ENCODE measurements at regions not wholly inside any gene's neighbourhood (a gene's known extent, or its start where the extent isn't known, plus 50 kb on each side); places are given as distances from the start of the nearest gene placed in this dataset.

DNA sequence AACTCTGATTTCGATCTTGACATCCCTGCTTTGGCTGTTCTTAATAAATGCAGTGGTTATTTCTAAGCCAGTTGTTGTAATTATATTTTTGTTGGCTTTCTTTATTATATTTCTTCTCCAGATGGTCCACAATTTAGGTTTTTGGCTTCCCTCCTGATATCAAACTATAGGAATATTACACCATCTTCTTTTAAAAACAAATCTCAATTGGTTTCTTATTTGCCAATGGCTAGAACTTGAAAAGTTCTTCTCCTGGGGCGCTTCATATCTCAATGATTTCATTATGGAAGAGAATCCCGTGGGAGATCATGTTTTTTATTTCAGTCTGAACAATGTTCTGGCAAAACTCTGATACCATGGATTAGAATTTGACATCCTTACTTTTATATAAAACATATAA is 292.3 kb downstream of the FLRT2 start:
- CTCF ChIA-PET = no interaction called here
- POLR2A ChIA-PET = no interaction called here
- DNase-seq (ENCODE audit: low read depth, low spot score) = no peak
- H3K4me3 ChIP-seq (ENCODE audit: low read depth, low read length) = no peak overlapping the region
- H3K27me3 ChIP-seq (ENCODE audit: control insufficient read depth, insufficient read depth, low read length) = no peaks in the 10 kb centered on the region
- H3K9me3 ChIP-seq (ENCODE audit: control insufficient read depth, insufficient read depth, low read length) = no peaks in the 10 kb centered on the region
- no peak overlapping the region for H3K27ac ChIP-seq (ENCODE audit: low read depth, low read length)
- TF ChIP-seq CTCF (IDR thresholded peaks at IDR 0.05; ENCODE audit: low read depth, low read length) = no peak

DNA sequence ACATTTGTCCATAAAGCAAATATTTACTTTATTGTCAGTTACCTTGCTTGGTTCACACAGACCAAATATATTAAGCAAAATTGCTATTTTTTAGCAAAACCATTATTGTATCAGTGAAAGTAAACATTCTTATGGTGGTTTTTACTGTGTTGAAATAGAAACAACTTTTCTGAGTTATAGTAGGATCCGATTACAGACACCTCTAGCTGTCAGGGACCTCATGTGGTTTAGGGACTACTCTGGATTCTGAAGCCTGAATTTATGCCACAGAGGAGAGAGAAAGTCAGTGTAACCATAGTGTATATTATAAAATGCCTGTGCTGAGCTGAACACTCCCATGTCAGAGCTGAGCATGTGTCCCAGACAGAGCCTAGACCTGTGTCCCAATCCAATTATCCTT is 287.5 kb downstream of the FLRT2 start:
- no peaks in the 10 kb centered on the region for H3K27me3 ChIP-seq (ENCODE audit: control insufficient read depth, insufficient read depth, low read length)
- H3K27ac ChIP-seq (ENCODE audit: low read depth, low read length) = no peak overlapping the region
- ChIA-PET POLR2A (no interaction called here), CTCF (no interaction called here)
- no peak overlapping the region for H3K4me3 ChIP-seq (ENCODE audit: low read depth, low read length)
- TF ChIP-seq CTCF (IDR thresholded peaks at IDR 0.05; ENCODE audit: low read depth, low read length) = no peak
- DNase-seq (ENCODE audit: low read depth, low spot score) = no peak
- H3K9me3 ChIP-seq (ENCODE audit: control insufficient read depth, insufficient read depth, low read length) = no peaks in the 10 kb centered on the region

DNA sequence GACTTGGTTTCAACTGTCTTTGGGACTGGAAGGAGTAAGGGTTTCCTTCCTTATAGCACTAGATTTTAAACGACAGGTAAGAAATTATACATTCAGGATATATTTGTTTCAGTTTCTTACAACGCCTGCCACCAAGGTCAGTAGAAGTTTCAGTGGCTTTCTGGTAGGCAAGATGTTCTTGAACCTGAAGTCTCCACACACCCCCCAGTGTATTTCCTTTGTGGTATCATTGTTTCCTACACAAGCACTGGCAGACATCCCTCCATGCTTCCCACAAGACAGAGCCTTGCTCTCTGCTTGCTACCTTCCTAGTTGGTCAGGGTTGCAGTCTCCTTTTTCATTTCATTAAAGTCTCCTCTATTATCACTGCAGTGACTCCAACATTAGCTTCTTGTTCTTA is 283.1 kb downstream of the FLRT2 start:
- no peak for TF ChIP-seq CTCF (IDR thresholded peaks at IDR 0.05; ENCODE audit: low read depth, low read length)
- ChIA-PET CTCF (no interaction called here), POLR2A (no interaction called here)
- no peaks in the 10 kb centered on the region for H3K9me3 ChIP-seq (ENCODE audit: control insufficient read depth, insufficient read depth, low read length)
- no peaks in the 10 kb centered on the region for H3K27me3 ChIP-seq (ENCODE audit: control insufficient read depth, insufficient read depth, low read length)
- H3K4me3 ChIP-seq (ENCODE audit: low read depth, low read length) = no peak overlapping the region
- no peak for DNase-seq (ENCODE audit: low read depth, low spot score)
- no peak overlapping the region for H3K27ac ChIP-seq (ENCODE audit: low read depth, low read length)

- CTCF ChIA-PET = no interaction called here
- POLR2A ChIA-PET = no interaction called here
- DNase-seq (ENCODE audit: low read depth, low spot score) = no peak
- no peak for TF ChIP-seq CTCF (IDR thresholded peaks at IDR 0.05; ENCODE audit: low read depth, low read length)
- no peak overlapping the region for H3K27ac ChIP-seq (ENCODE audit: low read depth, low read length)
- no peak overlapping the region for H3K4me3 ChIP-seq (ENCODE audit: low read depth, low read length)
- no peaks in the 10 kb centered on the region for H3K27me3 ChIP-seq (ENCODE audit: control insufficient read depth, insufficient read depth, low read length)
- H3K9me3 ChIP-seq (ENCODE audit: control insufficient read depth, insufficient read depth, low read length) = no peaks in the 10 kb centered on the region
Measured at GRCh38 chr14:85811340-85811739, 281.4 kb downstream of the FLRT2 start.

DNA sequence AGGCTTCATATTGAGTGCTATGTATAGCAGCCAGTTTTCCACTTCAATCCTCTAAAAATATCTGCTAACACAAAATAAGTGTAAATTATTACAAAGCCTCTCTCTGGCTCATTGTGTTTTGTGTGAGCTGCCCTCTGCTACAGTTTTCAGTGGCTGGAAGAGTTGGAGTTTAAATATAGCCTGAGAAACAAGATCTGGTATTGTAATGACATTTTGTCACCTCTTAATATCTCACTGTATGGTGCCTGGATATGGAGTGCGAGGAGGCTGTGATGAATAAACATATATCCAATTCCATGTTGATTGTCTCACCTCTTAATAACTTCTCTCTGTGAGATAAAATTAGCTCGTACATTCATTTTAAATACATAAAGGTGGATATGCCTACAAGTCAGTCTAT is 269.7 kb downstream of the FLRT2 start:
- Histone ChIP-seq H3K27me3 (ENCODE audit: control insufficient read depth, insufficient read depth, low read length) (no peaks in the 10 kb centered on the region), H3K9me3 (ENCODE audit: control insufficient read depth, insufficient read depth, low read length) (no peaks in the 10 kb centered on the region), H3K4me3 (ENCODE audit: low read depth, low read length) (no peak overlapping the region), H3K27ac (ENCODE audit: low read depth, low read length) (no peak overlapping the region)
- POLR2A ChIA-PET = no interaction called here
- no peak for DNase-seq (ENCODE audit: low read depth, low spot score)
- no peak for TF ChIP-seq CTCF (IDR thresholded peaks at IDR 0.05; ENCODE audit: low read depth, low read length)
- CTCF ChIA-PET = no interaction called here

Data from AG04450 (cell line).